H1 (cell line): ENCODE measurements at regions not wholly inside any gene's neighbourhood (a gene's known extent, or its start where the extent isn't known, plus 50 kb on each side); places are given as distances from the start of the nearest gene placed in this dataset.

Source experiments
- CTCF ChIA-PET: fragments of 300-600 bp; sonication (Branson Sonifier 250); formaldehyde crosslinking; loops from one replicate; lab custom pipeline; 2021; ENCODE audit not compliant: partially characterized antibody; lab: Charles Lee
- POLR2A ChIA-PET: fragments of 300-600 bp; sonication (Branson Sonifier 250); formaldehyde crosslinking; loops from one replicate; lab custom pipeline; 2021; ENCODE audit warnings: inconsistent platforms; ENCODE audit not compliant: partially characterized antibody; lab: Charles Lee
- DNase-seq, 2 experiments: peaks; one replicate each; pipeline versions ENCODE4 v3.0.0 to v3.0.0-alpha.2; 2010 to 2022; ENCODE audit warnings: low spot score in 2 of 2, low read depth in 1 of 2, mixed read lengths in 1 of 2
- FAIRE-seq: peaks from 2 replicates; lab custom pipeline; 2011; peaks lifted over from hg19 to GRCh38; lab: Jason Lieb, UNC
- H2AFZ ChIP-seq: 2 replicates; pipeline ENCODE4 v1.8.1; 2012; ENCODE audit warnings: low read length, inconsistent platforms
- H2AK5ac ChIP-seq: 2 replicates; pipeline ENCODE4 v1.6.1; 2013; ENCODE audit warnings: low read depth, low read length
- H2BK120ac ChIP-seq: replicated peaks from 2 replicates; pipeline ENCODE3; 2013; ENCODE audit warnings: low read depth, low read length, inconsistent platforms
- H2BK12ac ChIP-seq: 2 replicates; pipeline ENCODE4 v1.6.1; 2013; ENCODE audit warnings: low read depth, low read length
- H2BK15ac ChIP-seq: 2 replicates; pipeline ENCODE4 v1.6.1; 2013; ENCODE audit warnings: low read length
- H2BK20ac ChIP-seq: 2 replicates; pipeline ENCODE4 v1.6.1; 2013; ENCODE audit warnings: low read length
- H2BK5ac ChIP-seq: 2 replicates; pipeline ENCODE4 v1.6.1; 2013; ENCODE audit warnings: low read depth, low read length
- H3K14ac ChIP-seq: 2 replicates; pipeline ENCODE4 v1.6.1; 2013; ENCODE audit warnings: inconsistent platforms; ENCODE audit not compliant: insufficient read length
- H3K18ac ChIP-seq: 2 replicates; pipeline ENCODE4 v1.6.1; 2013; ENCODE audit warnings: low read length; ENCODE audit errors: extremely low read depth
- H3K23ac ChIP-seq: 2 replicates; pipeline ENCODE4 v1.6.1; 2013; ENCODE audit warnings: inconsistent platforms; ENCODE audit not compliant: insufficient read length
- H3K23me2 ChIP-seq: 2 replicates; pipeline ENCODE4 v1.6.1; 2013; ENCODE audit warnings: low read depth, low read length
- H3K27ac ChIP-seq: 2 replicates; pipeline ENCODE4 v1.6.1; 2011; ENCODE audit warnings: low read depth, low read length, inconsistent platforms
- H3K27me3 ChIP-seq, 4 experiments: replicated peaks in 1 of 4; 1 replicate in 1 of 4; 2 replicates in 3 of 4; pipeline versions ENCODE4 v1.6.1 to v1.8.1; 2011 to 2013; ENCODE audit warnings: low read length in 3 of 4, mild to moderate bottlenecking in 3 of 4, inconsistent platforms in 2 of 4, mixed read lengths in 2 of 4, moderate library complexity in 1 of 4; ENCODE audit not compliant: control insufficient read depth in 3 of 4, insufficient read depth in 3 of 4; ENCODE audit errors: extremely low read depth in 1 of 4
- H3K36me3 ChIP-seq, 4 experiments: 2 replicates each; pipeline versions ENCODE4 v1.6.1 to v1.8.1; 2011 to 2013; ENCODE audit warnings: mild to moderate bottlenecking in 4 of 4, low read length in 3 of 4, moderate library complexity in 2 of 4, control low read depth in 1 of 4, inconsistent platforms in 1 of 4; ENCODE audit not compliant: insufficient read depth in 4 of 4, control insufficient read depth in 2 of 4
- H3K4ac ChIP-seq: replicated peaks from 2 replicates; pipeline ENCODE3; 2013; ENCODE audit warnings: low read length, low read depth, mixed read lengths, inconsistent platforms; ENCODE audit not compliant: insufficient read length
- H3K4me1 ChIP-seq, 4 experiments: replicated peaks in 1 of 4; 1 replicate in 1 of 4; 2 replicates in 3 of 4; pipeline versions ENCODE4 v1.6.1 to v1.8.1; 2011 to 2013; ENCODE audit warnings: low read length in 3 of 4, inconsistent platforms in 2 of 4, mixed read lengths in 1 of 4; ENCODE audit not compliant: insufficient read depth in 4 of 4, control insufficient read depth in 3 of 4
- H3K4me2 ChIP-seq, 2 experiments: 2 replicates each; pipeline versions ENCODE4 v1.6.1 to v1.8.1; 2011 to 2013; ENCODE audit warnings: low read depth in 2 of 2, low read length in 2 of 2, control low read depth in 1 of 2, inconsistent platforms in 1 of 2, mild to moderate bottlenecking in 1 of 2; ENCODE audit not compliant: insufficient read depth in 1 of 2
- H3K4me3 ChIP-seq, 4 experiments: fragments of 200-600, 300-600 bp in 1 of 4; sonication (generic), shearing (Covaris generic), sonication (Bioruptor Twin) in 1 of 4; 2 replicates each; pipeline versions ENCODE4 v1.5.1 to v1.8.1; 2011 to 2016; ENCODE audit warnings: low read length in 4 of 4, low read depth in 3 of 4, control low read depth in 2 of 4, inconsistent platforms in 2 of 4, mild to moderate bottlenecking in 2 of 4, mixed read lengths in 1 of 4, moderate library complexity in 1 of 4; ENCODE audit not compliant: insufficient read depth in 2 of 4; ENCODE audit errors: extremely low read depth in 1 of 4
- H3K56ac ChIP-seq: replicated peaks from 2 replicates; pipeline ENCODE3; 2013; ENCODE audit warnings: low read depth, mild to moderate bottlenecking, mixed read lengths, low read length, inconsistent platforms; ENCODE audit not compliant: insufficient read length
- H3K79me1 ChIP-seq: 2 replicates; pipeline ENCODE4 v1.6.1; 2013; ENCODE audit warnings: low read depth, low read length, control low read depth
- H3K79me2 ChIP-seq, 2 experiments: 2 replicates each; pipeline versions ENCODE4 v1.6.1 to v1.8.1; 2012 to 2013; ENCODE audit warnings: low read length in 2 of 2, mild to moderate bottlenecking in 2 of 2, inconsistent platforms in 1 of 2; ENCODE audit not compliant: insufficient read depth in 2 of 2, control insufficient read depth in 1 of 2
- H3K9ac ChIP-seq, 4 experiments: replicated peaks in 1 of 4; 1 replicate in 1 of 4; 2 replicates in 3 of 4; pipeline versions ENCODE4 v1.6.1 to v1.8.1; 2011 to 2013; ENCODE audit warnings: low read depth in 3 of 4, low read length in 3 of 4, control low read depth in 2 of 4, mild to moderate bottlenecking in 2 of 4, moderate library complexity in 2 of 4, inconsistent platforms in 1 of 4; ENCODE audit errors: extremely low read depth in 1 of 4
- H3K9me3 ChIP-seq, 2 experiments: 2 replicates each; pipeline versions ENCODE4 v1.6.1 to v1.8.1; 2012 to 2013; ENCODE audit warnings: mild to moderate bottlenecking in 2 of 2, moderate library complexity in 2 of 2, control low read depth in 1 of 2, inconsistent platforms in 1 of 2, low read depth in 1 of 2, low read length in 1 of 2, mixed read lengths in 1 of 2; ENCODE audit not compliant: insufficient read depth in 2 of 2
- H4K20me1 ChIP-seq, 2 experiments: replicated peaks in 1 of 2; 2 replicates each; pipeline versions ENCODE3 to v1.8.1; 2011 to 2013; ENCODE audit warnings: inconsistent platforms in 2 of 2, low read length in 2 of 2, mild to moderate bottlenecking in 1 of 2; ENCODE audit not compliant: insufficient read depth in 2 of 2, control insufficient read depth in 1 of 2
- H4K5ac ChIP-seq: 2 replicates; pipeline ENCODE4 v1.6.1; 2013; ENCODE audit warnings: low read length, low read depth, mixed read lengths, inconsistent platforms; ENCODE audit not compliant: insufficient read length
- H4K8ac ChIP-seq: 2 replicates; pipeline ENCODE4 v1.8.0; 2013; ENCODE audit warnings: mild to moderate bottlenecking, moderate library complexity, low read length, inconsistent platforms; ENCODE audit not compliant: insufficient read depth; ENCODE audit errors: extremely low read depth
- H4K91ac ChIP-seq: replicated peaks from 2 replicates; pipeline ENCODE3; 2013; ENCODE audit warnings: low read length, mixed read lengths, inconsistent platforms; ENCODE audit not compliant: insufficient read length
- BACH1 ChIP-seq: IDR thresholded peaks from 2 replicates; pipeline ENCODE4 v1.6.1; 2012; ENCODE audit warnings: low read length, improper control_type of control experiment
- EGR1 ChIP-seq: IDR thresholded peaks from 2 replicates; pipeline ENCODE4 v1.6.1; 2011; ENCODE audit warnings: low read depth, low read length, borderline replicate concordance
- GABPA ChIP-seq: IDR thresholded peaks from 2 replicates; pipeline ENCODE4 v1.6.1; 2011; ENCODE audit warnings: mild to moderate bottlenecking, low read length, moderate library complexity, borderline replicate concordance; ENCODE audit not compliant: insufficient read depth
- KDM4A ChIP-seq: IDR thresholded peaks from one replicate; pipeline ENCODE4 v1.7.1; 2012; ENCODE audit warnings: low read depth, mild to moderate bottlenecking, moderate library complexity, low read length, inconsistent platforms; ENCODE audit not compliant: severe bottlenecking
- KDM5A ChIP-seq: fragments of 200-600 bp; IDR thresholded peaks from 2 replicates; pipeline ENCODE4 v1.7.1; 2012; ENCODE audit warnings: mild to moderate bottlenecking, low read length, inconsistent platforms, mixed read lengths
- NANOG ChIP-seq: IDR thresholded peaks from 2 replicates; pipeline ENCODE4 v1.6.1; 2011; ENCODE audit warnings: low read length, low read depth, mild to moderate bottlenecking, inconsistent platforms; ENCODE audit not compliant: insufficient read depth, poor library complexity, severe bottlenecking
- RFX5 ChIP-seq: IDR thresholded peaks from 2 replicates; pipeline ENCODE4 v1.6.1; 2011; ENCODE audit warnings: low read depth, low read length, improper control_type of control experiment, borderline replicate concordance
- SAP30 ChIP-seq: fragments of 300-600 bp; sonication (generic); IDR thresholded peaks from 2 replicates; pipeline ENCODE4 v1.7.1; 2012; ENCODE audit warnings: low read length, moderate library complexity, mild to moderate bottlenecking, inconsistent platforms; ENCODE audit not compliant: insufficient read depth, insufficient replicate concordance
- SIRT6 ChIP-seq: IDR thresholded peaks from one replicate; pipeline ENCODE4 v1.7.1; 2012; ENCODE audit warnings: low read length, inconsistent platforms
- SP2 ChIP-seq: IDR thresholded peaks from 2 replicates; pipeline ENCODE4 v1.6.1; 2012; ENCODE audit warnings: mild to moderate bottlenecking, low read length, inconsistent platforms
- SUZ12 ChIP-seq: fragments of 200-600 bp; sonication (generic); IDR thresholded peaks from 2 replicates; pipeline ENCODE4 v1.6.1; 2012; ENCODE audit warnings: mild to moderate bottlenecking, inconsistent platforms, low read length, moderate library complexity, mixed read lengths
- TBP ChIP-seq: IDR thresholded peaks from 2 replicates; pipeline ENCODE4 v1.6.1; 2011; ENCODE audit warnings: low read depth, low read length, improper control_type of control experiment
- TCF12 ChIP-seq: IDR thresholded peaks from 2 replicates; pipeline ENCODE4 v1.6.1; 2011; ENCODE audit warnings: low read depth, mild to moderate bottlenecking, low read length
- WGBS, 2 experiments: shearing (Covaris generic) in 1 of 2; methylation state at CpG; one replicate each; pipeline versions ENCODE4 v1.1.6 to v1.1.7; 2013 to 2015; ENCODE audit warnings: low lambda C conversion rate in 2 of 2, mixed read lengths in 2 of 2, inconsistent platforms in 1 of 2, low coverage in 1 of 2, missing lambda C conversion rate in 1 of 2; ENCODE audit not compliant: insufficient replicate concordance in 2 of 2, insufficient coverage in 1 of 2, insufficient read length in 1 of 2; ENCODE audit errors: extremely low coverage in 1 of 2, missing lambda C conversion rate in 1 of 2; 5-methylcytosine and 5-hydroxymethylcytosine counted together
- TF ChIP-seq, protein P1 (sequence below): IDR thresholded peaks from 2 replicates; pipeline ENCODE4 v1.6.1; 2012; ENCODE audit warnings: low read length, inconsistent platforms

DNA sequence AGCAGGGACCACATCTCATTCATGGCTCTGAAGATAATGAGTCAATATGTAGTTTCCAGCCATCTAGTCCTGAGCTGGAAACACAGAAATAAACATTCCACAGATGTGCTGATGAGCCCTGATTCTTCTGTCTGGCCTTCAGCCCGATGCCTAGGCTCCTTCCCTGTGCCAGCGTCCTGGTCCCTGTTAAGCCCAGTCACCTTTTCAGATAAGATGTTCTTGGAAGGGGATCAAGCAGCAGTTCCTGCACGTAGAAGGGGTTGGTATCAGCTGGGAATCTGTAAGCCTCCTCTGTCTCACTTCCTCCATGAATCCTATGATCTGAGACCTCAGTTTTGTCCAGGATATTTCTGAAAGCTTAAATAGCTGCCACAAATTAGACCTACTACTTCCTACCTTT lies 149.3 kb downstream of the TTC32 start:
- no peak for DNase-seq
- Histone ChIP-seq H2AK5ac (no peak overlapping the region), H3K4me3 (no peak overlapping the region), H3K9me3 (no peaks in the 10 kb centered on the region), H3K36me3 (no peaks in the 10 kb centered on the region), H4K20me1 (no peaks in the 10 kb centered on the region), H2BK15ac (no peak overlapping the region), H3K4ac (no peak overlapping the region), H2BK12ac (no peak overlapping the region), H4K5ac (no peak overlapping the region), H2BK20ac (no peak overlapping the region), H4K91ac (no peak overlapping the region), H3K4me1 (no peaks in the 10 kb centered on the region), H2BK120ac (no peak overlapping the region), H3K23ac (no peak overlapping the region), H3K14ac (no peak overlapping the region), H2AFZ (no peak overlapping the region), H2BK5ac (no peak overlapping the region), H3K27me3 (no peaks in the 10 kb centered on the region), H3K27ac (no peak overlapping the region), H3K9ac (no peak overlapping the region), H3K56ac (no peak overlapping the region), H3K4me2 (no peak overlapping the region), H4K8ac (no peak overlapping the region), H3K23me2 (no peaks in the 10 kb centered on the region), H3K79me1 (no peaks in the 10 kb centered on the region), H3K18ac (no peak overlapping the region), H3K79me2 (no peaks in the 10 kb centered on the region)
- no peak for FAIRE-seq
- POLR2A ChIA-PET: no interaction called here
- CTCF ChIA-PET: interaction anchor here (1.4 kb wide), 1 partner anchor 9 kb away, joined by 3 read pairs; no protein-coding TSS in a partner anchor
- 96% methylated on average over 3 of the region's 3 CpGs; no CpG with 5 or more reads in 1 of the 2 experiments for WGBS, 2 experiments
- TF ChIP-seq TBP: no peak
- no peak for TF ChIP-seq EGR1
- TF ChIP-seq TCF12: no peak
- no peak for TF ChIP-seq RFX5
- no peak for TF ChIP-seq SP2
- TF ChIP-seq GABPA: no peak
- no peak for TF ChIP-seq SUZ12
- no peak for TF ChIP-seq KDM4A
- TF ChIP-seq KDM5A: no peak
- TF ChIP-seq SAP30: no peak
- no peak for TF ChIP-seq SIRT6
- no peak for TF ChIP-seq NANOG
- TF ChIP-seq BACH1: no peak
- TF ChIP-seq, protein P1, sequence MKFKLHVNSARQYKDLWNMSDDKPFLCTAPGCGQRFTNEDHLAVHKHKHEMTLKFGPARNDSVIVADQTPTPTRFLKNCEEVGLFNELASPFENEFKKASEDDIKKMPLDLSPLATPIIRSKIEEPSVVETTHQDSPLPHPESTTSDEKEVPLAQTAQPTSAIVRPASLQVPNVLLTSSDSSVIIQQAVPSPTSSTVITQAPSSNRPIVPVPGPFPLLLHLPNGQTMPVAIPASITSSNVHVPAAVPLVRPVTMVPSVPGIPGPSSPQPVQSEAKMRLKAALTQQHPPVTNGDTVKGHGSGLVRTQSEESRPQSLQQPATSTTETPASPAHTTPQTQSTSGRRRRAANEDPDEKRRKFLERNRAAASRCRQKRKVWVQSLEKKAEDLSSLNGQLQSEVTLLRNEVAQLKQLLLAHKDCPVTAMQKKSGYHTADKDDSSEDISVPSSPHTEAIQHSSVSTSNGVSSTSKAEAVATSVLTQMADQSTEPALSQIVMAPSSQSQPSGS: no peak
